ENCODE measurements at regions not wholly inside any gene's neighbourhood (a gene's known extent, or its start where the extent isn't known, plus 50 kb on each side); places are given as distances from the start of the nearest gene placed in this dataset.

DNA sequence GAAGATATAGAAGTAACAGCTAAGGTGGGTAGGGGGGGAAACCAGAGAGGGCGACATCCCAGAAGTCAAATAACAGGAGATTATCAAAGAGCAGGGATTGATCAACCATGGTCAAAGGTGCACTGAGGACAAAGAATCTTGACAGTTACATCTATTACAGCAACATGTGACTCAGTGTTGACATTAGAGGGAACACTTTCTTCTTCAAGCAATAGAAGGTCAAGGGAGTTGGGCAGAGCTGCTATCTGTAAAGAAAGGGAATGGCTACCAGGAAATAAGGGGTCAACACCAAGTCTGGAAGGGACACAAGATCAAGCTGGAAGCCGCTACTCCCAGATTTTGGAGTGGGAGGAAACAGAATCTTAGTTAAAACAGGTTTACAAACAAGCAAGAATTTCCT lies 611.0 kb downstream of the TSN start:
- Histone ChIP-seq H3K36me3 (ENCODE audit: control insufficient read depth, insufficient read depth, low read length) (no peaks in the 10 kb centered on the region), H3K9ac (ENCODE audit: low read depth, low read length) (no peak overlapping the region), H3K9me3 (ENCODE audit: control insufficient read depth, insufficient read depth, low read length) (no peaks in the 10 kb centered on the region), H3K4me3 (ENCODE audit: low read depth, low read length) (no peak overlapping the region), H3K27me3 (ENCODE audit: control insufficient read depth, insufficient read depth, low read length) (no peaks in the 10 kb centered on the region), H3K4me1 (ENCODE audit: control insufficient read depth, insufficient read depth, low read length) (no peaks in the 10 kb centered on the region)

- Histone ChIP-seq H3K4me1 (ENCODE audit: control insufficient read depth, insufficient read depth, low read length) (no peaks in the 10 kb centered on the region), H3K4me3 (ENCODE audit: low read depth, low read length) (no peak overlapping the region), H3K9me3 (ENCODE audit: control insufficient read depth, insufficient read depth, low read length) (no peaks in the 10 kb centered on the region), H3K36me3 (ENCODE audit: control insufficient read depth, insufficient read depth, low read length) (no peaks in the 10 kb centered on the region), H3K9ac (ENCODE audit: low read depth, low read length) (no peak overlapping the region), H3K27me3 (ENCODE audit: control insufficient read depth, insufficient read depth, low read length) (no peaks in the 10 kb centered on the region)
Measured at GRCh38 chr2:122366969-122367645, 611.7 kb downstream of the TSN start.

- Histone ChIP-seq H3K27me3 (ENCODE audit: control insufficient read depth, insufficient read depth, low read length) (no peaks in the 10 kb centered on the region), H3K9ac (ENCODE audit: low read depth, low read length) (no peak overlapping the region), H3K9me3 (ENCODE audit: control insufficient read depth, insufficient read depth, low read length) (no peaks in the 10 kb centered on the region), H3K36me3 (ENCODE audit: control insufficient read depth, insufficient read depth, low read length) (no peaks in the 10 kb centered on the region), H3K4me1 (ENCODE audit: control insufficient read depth, insufficient read depth, low read length) (no peaks in the 10 kb centered on the region), H3K4me3 (ENCODE audit: low read depth, low read length) (no peak overlapping the region)
Measured at GRCh38 chr2:122367646-122368010, 612.2 kb downstream of the TSN start.

- no peaks in the 10 kb centered on the region for H3K9me3 ChIP-seq (ENCODE audit: control insufficient read depth, insufficient read depth, low read length)
- H3K9ac ChIP-seq (ENCODE audit: low read depth, low read length): no peak overlapping the region
- H3K27me3 ChIP-seq (ENCODE audit: control insufficient read depth, insufficient read depth, low read length): no peaks in the 10 kb centered on the region
- no peaks in the 10 kb centered on the region for H3K4me1 ChIP-seq (ENCODE audit: control insufficient read depth, insufficient read depth, low read length)
- no peak overlapping the region for H3K4me3 ChIP-seq (ENCODE audit: low read depth, low read length)
- H3K36me3 ChIP-seq (ENCODE audit: control insufficient read depth, insufficient read depth, low read length): no peaks in the 10 kb centered on the region
Measured at GRCh38 chr2:122368576-122369243, 613.3 kb downstream of the TSN start.

GRCh38 chr2:122378521-122378920 lies 623.1 kb downstream of the TSN start:
- H3K9me3 ChIP-seq (ENCODE audit: control insufficient read depth, insufficient read depth, low read length): no peaks in the 10 kb centered on the region
- H3K9ac ChIP-seq (ENCODE audit: low read depth, low read length): no peak overlapping the region
- no peaks in the 10 kb centered on the region for H3K36me3 ChIP-seq (ENCODE audit: control insufficient read depth, insufficient read depth, low read length)

GRCh38 chr2:122384768-122385333 lies 629.4 kb downstream of the TSN start:
- Histone ChIP-seq H3K4me3 (ENCODE audit: low read depth, low read length) (no peak overlapping the region), H3K9ac (ENCODE audit: low read depth, low read length) (no peak overlapping the region), H3K9me3 (ENCODE audit: control insufficient read depth, insufficient read depth, low read length) (no peaks in the 10 kb centered on the region), H3K27me3 (ENCODE audit: control insufficient read depth, insufficient read depth, low read length) (no peaks in the 10 kb centered on the region), H3K4me1 (ENCODE audit: control insufficient read depth, insufficient read depth, low read length) (no peaks in the 10 kb centered on the region), H3K36me3 (ENCODE audit: control insufficient read depth, insufficient read depth, low read length) (no peaks in the 10 kb centered on the region)

More at GRCh38 chr2:122378521-122378920, 623.1 kb downstream of the TSN start:
- Histone ChIP-seq H3K27me3 (ENCODE audit: control insufficient read depth, insufficient read depth, low read length) (no peaks in the 10 kb centered on the region), H3K4me3 (ENCODE audit: low read depth, low read length) (no peak overlapping the region), H3K4me1 (ENCODE audit: control insufficient read depth, insufficient read depth, low read length) (no peaks in the 10 kb centered on the region)

- H3K36me3 ChIP-seq (ENCODE audit: control insufficient read depth, insufficient read depth, low read length): no peaks in the 10 kb centered on the region
- no peaks in the 10 kb centered on the region for H3K4me1 ChIP-seq (ENCODE audit: control insufficient read depth, insufficient read depth, low read length)
- H3K9me3 ChIP-seq (ENCODE audit: control insufficient read depth, insufficient read depth, low read length): no peaks in the 10 kb centered on the region
- no peak overlapping the region for H3K4me3 ChIP-seq (ENCODE audit: low read depth, low read length)
- no peaks in the 10 kb centered on the region for H3K27me3 ChIP-seq (ENCODE audit: control insufficient read depth, insufficient read depth, low read length)
- no peak overlapping the region for H3K9ac ChIP-seq (ENCODE audit: low read depth, low read length)
Measured at GRCh38 chr2:122388208-122388607, 632.8 kb downstream of the TSN start.

- Histone ChIP-seq H3K4me1 (ENCODE audit: control insufficient read depth, insufficient read depth, low read length) (no peaks in the 10 kb centered on the region), H3K36me3 (ENCODE audit: control insufficient read depth, insufficient read depth, low read length) (no peaks in the 10 kb centered on the region), H3K4me3 (ENCODE audit: low read depth, low read length) (no peak overlapping the region), H3K9ac (ENCODE audit: low read depth, low read length) (no peak overlapping the region), H3K27me3 (ENCODE audit: control insufficient read depth, insufficient read depth, low read length) (no peaks in the 10 kb centered on the region), H3K9me3 (ENCODE audit: control insufficient read depth, insufficient read depth, low read length) (no peaks in the 10 kb centered on the region)
Measured at GRCh38 chr2:122389694-122390093, 634.2 kb downstream of the TSN start.

- H3K4me3 ChIP-seq (ENCODE audit: low read depth, low read length): no peak overlapping the region
- no peaks in the 10 kb centered on the region for H3K9me3 ChIP-seq (ENCODE audit: control insufficient read depth, insufficient read depth, low read length)
- H3K27me3 ChIP-seq (ENCODE audit: control insufficient read depth, insufficient read depth, low read length): no peaks in the 10 kb centered on the region
- no peak overlapping the region for H3K9ac ChIP-seq (ENCODE audit: low read depth, low read length)
- H3K4me1 ChIP-seq (ENCODE audit: control insufficient read depth, insufficient read depth, low read length): no peaks in the 10 kb centered on the region
- no peaks in the 10 kb centered on the region for H3K36me3 ChIP-seq (ENCODE audit: control insufficient read depth, insufficient read depth, low read length)
Measured at GRCh38 chr2:122390406-122390805, 635.0 kb downstream of the TSN start.

- Histone ChIP-seq H3K4me3 (ENCODE audit: low read depth, low read length) (no peak overlapping the region), H3K36me3 (ENCODE audit: control insufficient read depth, insufficient read depth, low read length) (no peaks in the 10 kb centered on the region), H3K9me3 (ENCODE audit: control insufficient read depth, insufficient read depth, low read length) (no peaks in the 10 kb centered on the region), H3K4me1 (ENCODE audit: control insufficient read depth, insufficient read depth, low read length) (no peaks in the 10 kb centered on the region), H3K27me3 (ENCODE audit: control insufficient read depth, insufficient read depth, low read length) (no peaks in the 10 kb centered on the region), H3K9ac (ENCODE audit: low read depth, low read length) (no peak overlapping the region)
Measured at GRCh38 chr2:122391726-122392125, 636.3 kb downstream of the TSN start.

- Histone ChIP-seq H3K9ac (ENCODE audit: low read depth, low read length) (no peak overlapping the region), H3K4me1 (ENCODE audit: control insufficient read depth, insufficient read depth, low read length) (no peaks in the 10 kb centered on the region), H3K4me3 (ENCODE audit: low read depth, low read length) (no peak overlapping the region), H3K27me3 (ENCODE audit: control insufficient read depth, insufficient read depth, low read length) (no peaks in the 10 kb centered on the region), H3K36me3 (ENCODE audit: control insufficient read depth, insufficient read depth, low read length) (no peaks in the 10 kb centered on the region), H3K9me3 (ENCODE audit: control insufficient read depth, insufficient read depth, low read length) (no peaks in the 10 kb centered on the region)
Measured at GRCh38 chr2:122395687-122396086, 640.2 kb downstream of the TSN start.

DNA sequence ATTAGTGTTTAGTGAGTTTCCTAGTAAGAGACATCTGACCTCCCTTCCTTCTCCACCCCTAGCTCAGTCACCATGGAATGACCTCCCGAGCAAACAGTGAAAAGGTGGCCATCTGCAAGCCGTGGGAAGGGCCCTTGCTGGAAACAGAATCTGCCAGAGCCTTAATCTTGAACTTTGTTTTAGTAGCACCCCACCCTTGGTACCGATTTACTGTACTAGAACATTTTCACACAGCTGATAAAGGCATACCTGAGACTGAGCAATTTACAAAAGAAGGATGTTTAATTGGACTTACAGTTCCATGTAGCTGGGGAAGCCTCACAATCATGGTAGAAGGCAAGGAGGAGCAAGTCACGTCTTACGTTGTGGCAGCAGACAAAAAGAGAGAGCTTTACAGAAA lies 655.8 kb downstream of the TSN start:
- no peaks in the 10 kb centered on the region for H3K27me3 ChIP-seq (ENCODE audit: control insufficient read depth, insufficient read depth, low read length)
- H3K4me3 ChIP-seq (ENCODE audit: low read depth, low read length): no peak overlapping the region
- H3K9me3 ChIP-seq (ENCODE audit: control insufficient read depth, insufficient read depth, low read length): no peaks in the 10 kb centered on the region
- H3K9ac ChIP-seq (ENCODE audit: low read depth, low read length): no peak overlapping the region
- no peaks in the 10 kb centered on the region for H3K4me1 ChIP-seq (ENCODE audit: control insufficient read depth, insufficient read depth, low read length)
- H3K36me3 ChIP-seq (ENCODE audit: control insufficient read depth, insufficient read depth, low read length): no peaks in the 10 kb centered on the region

Data from iPS-15b (cell line).